ENCODE measurements at regions not wholly inside any gene's neighbourhood (a gene's known extent, or its start where the extent isn't known, plus 50 kb on each side); places are given as distances from the start of the nearest gene placed in this dataset.

DNA sequence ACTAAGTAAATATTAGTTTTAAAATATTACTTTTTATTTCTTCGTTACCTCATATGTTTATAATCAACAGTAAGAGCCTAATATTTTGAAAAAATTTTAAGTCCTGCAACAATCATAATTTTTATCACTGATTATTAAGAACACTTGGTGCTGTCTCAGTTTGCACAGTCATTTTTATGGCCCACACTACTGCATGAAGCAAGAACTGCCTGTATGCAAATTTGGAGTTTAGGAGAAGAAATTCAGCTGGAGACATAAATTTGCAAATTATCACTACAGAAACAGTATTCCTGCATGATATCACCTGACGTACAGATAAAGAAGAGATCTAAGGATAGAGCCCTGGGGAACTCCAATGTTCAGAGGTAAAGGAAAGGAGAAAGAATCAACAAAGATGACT, 144.1 kb upstream of the RBBP8 start:
- TF ChIP-seq, protein P1, sequence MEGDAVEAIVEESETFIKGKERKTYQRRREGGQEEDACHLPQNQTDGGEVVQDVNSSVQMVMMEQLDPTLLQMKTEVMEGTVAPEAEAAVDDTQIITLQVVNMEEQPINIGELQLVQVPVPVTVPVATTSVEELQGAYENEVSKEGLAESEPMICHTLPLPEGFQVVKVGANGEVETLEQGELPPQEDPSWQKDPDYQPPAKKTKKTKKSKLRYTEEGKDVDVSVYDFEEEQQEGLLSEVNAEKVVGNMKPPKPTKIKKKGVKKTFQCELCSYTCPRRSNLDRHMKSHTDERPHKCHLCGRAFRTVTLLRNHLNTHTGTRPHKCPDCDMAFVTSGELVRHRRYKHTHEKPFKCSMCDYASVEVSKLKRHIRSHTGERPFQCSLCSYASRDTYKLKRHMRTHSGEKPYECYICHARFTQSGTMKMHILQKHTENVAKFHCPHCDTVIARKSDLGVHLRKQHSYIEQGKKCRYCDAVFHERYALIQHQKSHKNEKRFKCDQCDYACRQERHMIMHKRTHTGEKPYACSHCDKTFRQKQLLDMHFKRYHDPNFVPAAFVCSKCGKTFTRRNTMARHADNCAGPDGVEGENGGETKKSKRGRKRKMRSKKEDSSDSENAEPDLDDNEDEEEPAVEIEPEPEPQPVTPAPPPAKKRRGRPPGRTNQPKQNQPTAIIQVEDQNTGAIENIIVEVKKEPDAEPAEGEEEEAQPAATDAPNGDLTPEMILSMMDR (IDR thresholded peaks at IDR 0.05) = no peak
- no peak for TF ChIP-seq POLR2A (IDR thresholded peaks at IDR 0.05)

Data from lower leg skin (tissue), 3 donors.